ENCODE measurements at regions not wholly inside any gene's neighbourhood (a gene's known extent, or its start where the extent isn't known, plus 50 kb on each side); places are given as distances from the start of the nearest gene placed in this dataset.
A peak's percentile ranks its signal among the peaks of the same experiment; 100 is the strongest.

GRCh38 chr3:159757341-159758060 lies 231.1 kb upstream of the IL12A start:
- no peak for DNase-seq (ENCODE audit: low read depth)
- no peak overlapping the region for H3K4me3 ChIP-seq (ENCODE audit: control insufficient read depth, low read depth, low read length)
- TF ChIP-seq, protein P1, sequence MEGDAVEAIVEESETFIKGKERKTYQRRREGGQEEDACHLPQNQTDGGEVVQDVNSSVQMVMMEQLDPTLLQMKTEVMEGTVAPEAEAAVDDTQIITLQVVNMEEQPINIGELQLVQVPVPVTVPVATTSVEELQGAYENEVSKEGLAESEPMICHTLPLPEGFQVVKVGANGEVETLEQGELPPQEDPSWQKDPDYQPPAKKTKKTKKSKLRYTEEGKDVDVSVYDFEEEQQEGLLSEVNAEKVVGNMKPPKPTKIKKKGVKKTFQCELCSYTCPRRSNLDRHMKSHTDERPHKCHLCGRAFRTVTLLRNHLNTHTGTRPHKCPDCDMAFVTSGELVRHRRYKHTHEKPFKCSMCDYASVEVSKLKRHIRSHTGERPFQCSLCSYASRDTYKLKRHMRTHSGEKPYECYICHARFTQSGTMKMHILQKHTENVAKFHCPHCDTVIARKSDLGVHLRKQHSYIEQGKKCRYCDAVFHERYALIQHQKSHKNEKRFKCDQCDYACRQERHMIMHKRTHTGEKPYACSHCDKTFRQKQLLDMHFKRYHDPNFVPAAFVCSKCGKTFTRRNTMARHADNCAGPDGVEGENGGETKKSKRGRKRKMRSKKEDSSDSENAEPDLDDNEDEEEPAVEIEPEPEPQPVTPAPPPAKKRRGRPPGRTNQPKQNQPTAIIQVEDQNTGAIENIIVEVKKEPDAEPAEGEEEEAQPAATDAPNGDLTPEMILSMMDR (conservative IDR thresholded peaks at IDR 0.05; ENCODE audit: control insufficient read depth, insufficient read depth, low read depth, low read length): no peak

DNA sequence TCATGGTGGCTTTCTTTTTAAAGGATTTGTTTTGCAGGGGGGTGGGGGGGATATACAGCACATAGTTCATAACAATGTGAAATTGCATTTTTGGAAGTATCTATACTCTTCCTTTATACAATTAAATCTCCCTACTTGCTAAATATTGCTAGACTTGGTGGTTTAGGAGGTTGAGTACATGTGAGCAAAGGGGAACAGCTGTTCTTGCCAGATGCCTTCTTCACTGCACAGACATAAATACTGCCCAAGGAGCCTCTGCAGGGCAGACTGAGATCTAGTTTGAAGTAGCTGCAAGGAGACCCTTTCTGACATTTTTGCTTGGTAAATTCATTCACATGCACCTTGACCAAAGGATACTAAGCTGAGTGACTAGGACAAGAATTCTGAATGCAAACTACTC lies 228.6 kb upstream of the IL12A start:
- DNase-seq (ENCODE audit: low read depth): no peak

DNA sequence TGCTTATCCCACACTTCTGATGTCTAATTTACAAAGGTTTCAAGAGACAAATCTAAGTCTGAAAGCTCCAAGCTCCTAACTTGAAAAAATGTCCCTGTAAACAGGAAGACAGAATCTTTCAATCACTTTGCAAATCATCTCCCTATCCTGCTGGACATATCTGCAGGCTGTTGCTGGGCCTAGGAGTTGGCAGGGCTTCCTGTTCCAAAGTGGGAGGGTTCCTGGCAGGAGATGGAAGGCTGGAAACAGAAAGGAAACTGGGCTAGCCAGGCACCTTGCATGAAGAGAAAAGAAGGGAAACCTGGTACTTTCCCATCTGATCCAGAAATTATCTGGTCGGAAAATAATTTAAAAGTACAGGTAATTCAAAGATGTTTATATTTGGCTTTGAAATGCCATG lies 227.3 kb upstream of the IL12A start:
- H3K4me3 ChIP-seq (ENCODE audit: control insufficient read depth, low read depth, low read length): no peak overlapping the region
- peak; percentile 36 for DNase-seq (ENCODE audit: low read depth)
- TF ChIP-seq, protein P1 (conservative IDR thresholded peaks at IDR 0.05; ENCODE audit: control insufficient read depth, insufficient read depth, low read depth, low read length): no peak

More for the DNA sequence above, 228.6 kb upstream of the IL12A start:
- H3K4me3 ChIP-seq (ENCODE audit: control insufficient read depth, low read depth, low read length): no peak overlapping the region
- TF ChIP-seq, protein P1 (conservative IDR thresholded peaks at IDR 0.05; ENCODE audit: control insufficient read depth, insufficient read depth, low read depth, low read length): no peak

DNA sequence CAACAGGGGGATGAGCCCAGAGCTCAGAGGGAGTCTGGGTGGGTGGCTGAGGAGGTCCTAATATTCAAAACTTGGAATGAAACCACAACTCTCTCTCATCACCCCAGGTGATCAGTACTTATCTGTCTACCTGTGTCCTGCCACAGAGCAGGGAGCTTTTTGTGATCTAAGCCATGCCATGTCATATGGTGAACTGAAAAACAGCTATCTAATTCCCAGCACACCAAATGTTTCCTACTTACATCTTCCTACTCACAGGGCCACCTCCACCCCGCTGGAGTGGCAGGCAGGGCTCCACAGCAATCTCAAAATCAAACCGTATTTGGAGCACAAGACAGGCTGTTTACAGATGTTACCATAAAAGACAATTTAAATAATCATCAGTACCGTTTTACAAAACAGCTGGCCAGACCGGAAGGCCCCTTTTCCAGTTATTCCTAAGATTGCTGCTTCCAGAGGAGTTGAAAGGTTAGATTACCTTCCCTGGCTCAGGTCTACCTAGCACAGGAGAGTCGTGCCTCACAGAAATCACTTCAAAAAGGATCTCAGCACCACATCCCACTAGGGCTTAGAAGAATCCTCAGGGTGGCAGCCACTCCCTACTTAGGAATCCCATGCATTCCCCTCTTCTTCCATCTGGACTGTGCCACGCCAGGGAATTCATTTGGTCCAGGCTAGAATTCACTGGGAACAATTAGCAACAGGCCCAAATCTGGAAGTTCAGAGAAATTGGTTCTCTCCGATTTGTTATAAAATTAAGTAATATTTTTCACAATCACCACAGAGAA lies 226.6 kb upstream of the IL12A start:
- no peak for DNase-seq (ENCODE audit: low read depth)
- H3K4me3 ChIP-seq (ENCODE audit: control insufficient read depth, low read depth, low read length): no peak overlapping the region
- TF ChIP-seq, protein P1 (conservative IDR thresholded peaks at IDR 0.05; ENCODE audit: control insufficient read depth, insufficient read depth, low read depth, low read length): no peak

DNA sequence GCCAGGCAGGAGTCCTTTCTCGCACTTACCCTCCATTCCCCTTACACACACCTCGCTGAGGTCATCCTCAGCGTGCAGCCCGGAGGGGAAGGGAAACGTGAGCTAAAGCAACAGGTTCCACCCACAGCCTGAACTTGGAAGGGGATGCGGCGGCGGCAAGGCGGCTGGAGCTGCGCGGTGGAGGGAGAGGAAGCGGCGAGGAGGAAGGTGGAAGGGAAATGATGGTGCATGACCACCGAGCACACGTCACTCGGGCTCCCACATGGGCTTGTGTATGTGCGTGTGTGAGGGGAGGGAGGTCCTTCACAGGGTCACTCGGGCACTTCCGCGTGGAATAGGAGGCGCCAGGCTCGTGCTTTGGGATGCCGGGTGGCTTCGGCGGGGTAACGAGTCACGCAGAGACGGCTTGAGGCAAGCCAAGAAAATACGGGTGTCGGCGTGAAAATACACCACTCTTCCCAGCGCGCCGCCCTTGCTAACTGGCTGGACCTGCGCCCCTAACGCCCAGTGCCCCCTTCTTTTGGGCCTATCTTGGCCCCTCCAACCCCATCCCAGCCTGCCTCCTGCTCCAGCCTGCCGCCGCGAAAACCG lies 225.5 kb upstream of the IL12A start:
- peak; percentile 85 for DNase-seq (ENCODE audit: low read depth)
- TF ChIP-seq, protein P1 (conservative IDR thresholded peaks at IDR 0.05; ENCODE audit: control insufficient read depth, insufficient read depth, low read depth, low read length): no peak

DNA sequence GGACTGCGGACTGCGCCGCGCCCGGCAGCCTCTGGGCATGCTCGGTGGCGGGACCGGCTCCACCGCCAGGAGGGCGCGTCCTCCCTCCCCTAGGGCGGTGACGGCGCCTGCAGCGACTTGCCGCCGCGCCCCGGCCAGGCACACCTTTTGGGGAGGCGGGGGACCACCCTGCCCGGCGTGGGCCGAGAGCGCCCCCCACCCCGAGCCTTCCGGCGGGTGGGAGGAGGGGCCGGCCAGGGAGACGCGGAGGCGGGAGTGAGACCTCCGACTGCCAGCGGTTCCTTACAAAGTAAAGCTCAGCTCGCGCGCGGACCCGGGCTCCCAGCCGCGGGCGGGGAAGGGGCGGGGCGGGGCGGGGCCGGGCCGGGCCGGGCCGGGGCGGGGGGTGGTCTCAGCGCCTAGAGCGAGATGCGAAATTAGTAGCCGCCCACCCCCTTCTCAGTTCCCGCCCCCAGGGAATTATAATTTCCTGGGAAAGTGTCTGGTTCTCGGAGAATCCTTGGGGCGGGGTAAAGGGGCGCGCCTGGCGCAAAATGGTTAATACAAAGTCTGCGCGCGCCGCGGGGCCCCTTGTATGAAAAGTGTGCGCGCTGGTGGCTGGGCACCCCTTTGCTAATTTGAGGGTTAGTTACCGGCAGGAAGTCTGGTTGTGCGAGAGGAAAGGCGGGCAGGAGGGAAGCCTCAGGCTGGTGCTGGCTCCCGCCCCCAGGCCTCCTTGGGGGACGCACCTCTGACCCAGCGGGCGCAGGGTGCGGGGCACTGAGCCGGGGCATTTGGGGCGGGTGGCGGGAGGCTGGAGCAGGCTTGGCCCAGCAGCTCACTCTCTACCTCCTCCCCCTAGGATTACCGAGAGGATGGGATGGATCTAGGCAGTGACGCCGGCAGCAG lies 224.8 kb upstream of the IL12A start:
- peak overlapping the region; percentile 70 for H3K4me3 ChIP-seq (ENCODE audit: control insufficient read depth, low read depth, low read length)
- TF ChIP-seq, protein P1 (conservative IDR thresholded peaks at IDR 0.05; ENCODE audit: control insufficient read depth, insufficient read depth, low read depth, low read length): no peak
- peak; percentile 82 for DNase-seq (ENCODE audit: low read depth)

More for the DNA sequence above, 225.5 kb upstream of the IL12A start:
- peak overlapping the region; percentile 61 for H3K4me3 ChIP-seq (ENCODE audit: control insufficient read depth, low read depth, low read length)

Measured in fibroblast of mammary gland (primary cell).